ENCODE measurements at regions not wholly inside any gene's neighbourhood (a gene's known extent, or its start where the extent isn't known, plus 50 kb on each side); places are given as distances from the start of the nearest gene placed in this dataset.

DNA sequence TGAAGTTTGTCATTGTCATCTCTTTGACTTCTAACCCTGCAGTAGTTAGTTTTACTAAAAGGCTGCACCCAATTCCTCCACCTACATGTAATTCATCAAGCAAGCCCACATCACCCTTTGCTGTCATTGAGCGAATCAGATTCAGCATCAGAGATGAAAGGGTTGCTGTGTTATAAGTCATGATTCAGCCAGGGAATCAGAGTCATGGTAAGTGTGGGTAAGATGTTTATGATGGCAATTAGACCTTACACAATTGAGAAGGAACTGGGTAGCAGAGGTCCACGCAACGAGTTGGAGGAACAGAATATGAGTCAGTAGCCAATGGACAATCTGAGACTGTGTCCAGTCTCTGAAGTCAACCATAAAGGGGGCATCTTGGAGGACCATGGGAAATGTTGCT is 162.8 kb upstream of the SNX19 start:
- TF ChIP-seq, protein P1, sequence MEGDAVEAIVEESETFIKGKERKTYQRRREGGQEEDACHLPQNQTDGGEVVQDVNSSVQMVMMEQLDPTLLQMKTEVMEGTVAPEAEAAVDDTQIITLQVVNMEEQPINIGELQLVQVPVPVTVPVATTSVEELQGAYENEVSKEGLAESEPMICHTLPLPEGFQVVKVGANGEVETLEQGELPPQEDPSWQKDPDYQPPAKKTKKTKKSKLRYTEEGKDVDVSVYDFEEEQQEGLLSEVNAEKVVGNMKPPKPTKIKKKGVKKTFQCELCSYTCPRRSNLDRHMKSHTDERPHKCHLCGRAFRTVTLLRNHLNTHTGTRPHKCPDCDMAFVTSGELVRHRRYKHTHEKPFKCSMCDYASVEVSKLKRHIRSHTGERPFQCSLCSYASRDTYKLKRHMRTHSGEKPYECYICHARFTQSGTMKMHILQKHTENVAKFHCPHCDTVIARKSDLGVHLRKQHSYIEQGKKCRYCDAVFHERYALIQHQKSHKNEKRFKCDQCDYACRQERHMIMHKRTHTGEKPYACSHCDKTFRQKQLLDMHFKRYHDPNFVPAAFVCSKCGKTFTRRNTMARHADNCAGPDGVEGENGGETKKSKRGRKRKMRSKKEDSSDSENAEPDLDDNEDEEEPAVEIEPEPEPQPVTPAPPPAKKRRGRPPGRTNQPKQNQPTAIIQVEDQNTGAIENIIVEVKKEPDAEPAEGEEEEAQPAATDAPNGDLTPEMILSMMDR (conservative IDR thresholded peaks at IDR 0.05; ENCODE audit: low read length) = no peak
- TF ChIP-seq EZH2phosphoT487 (IDR thresholded peaks at IDR 0.05; ENCODE audit: borderline replicate concordance, low read depth, low read length) = no peak
